SU-DHL-6 (cell line): ENCODE measurements at regions not wholly inside any gene's neighbourhood (a gene's known extent, or its start where the extent isn't known, plus 50 kb on each side); places are given as distances from the start of the nearest gene placed in this dataset.
A peak's percentile ranks its signal among the peaks of the same experiment; 100 is the strongest.

Experiments
- H2AFZ ChIP-seq: fragments of 200-600 bp; sonication (generic); 2 replicates; pipeline ENCODE4 v1.6.1; 2014; ENCODE audit warnings: low read depth, mild to moderate bottlenecking, moderate library complexity, mixed read lengths, antibody characterized with exemption, low read length; ENCODE audit not compliant: severe bottlenecking
- H3F3A ChIP-seq: fragments of 200-600 bp; shearing (Covaris generic); 2 replicates; pipeline ENCODE4 v1.6.0; 2016; ENCODE audit warnings: antibody characterized with exemption, mild to moderate bottlenecking; ENCODE audit not compliant: insufficient read depth
- H3K27ac ChIP-seq: fragments of 200-600 bp; sonication (generic); 2 replicates; pipeline ENCODE4 v1.5.1; 2016; ENCODE audit warnings: low read depth, mild to moderate bottlenecking, low read length, moderate library complexity, mixed read lengths
- H3K27me3 ChIP-seq: fragments of 200-600 bp; sonication (generic), shearing (Covaris generic); 2 replicates; pipeline ENCODE4 v1.6.0; 2014; ENCODE audit warnings: mild to moderate bottlenecking, low read length
- H3K36me3 ChIP-seq: fragments of 200-600 bp; sonication (generic); 2 replicates; pipeline ENCODE4 v1.6.1; 2014; ENCODE audit warnings: mild to moderate bottlenecking, low read length, mixed read lengths
- H3K4me2 ChIP-seq: fragments of 300-600, 200-600 bp; shearing (Covaris generic), sonication (generic); 2 replicates; pipeline ENCODE4 v1.6.0; 2014; ENCODE audit warnings: low read length, low read depth, mild to moderate bottlenecking; ENCODE audit not compliant: poor library complexity, severe bottlenecking
- H3K4me3 ChIP-seq: fragments of 200-600 bp; sonication (generic); 2 replicates; pipeline ENCODE4 v1.5.1; 2014; ENCODE audit warnings: antibody characterized with exemption, low read length, mild to moderate bottlenecking, mixed read lengths; ENCODE audit not compliant: insufficient read depth, poor library complexity, severe bottlenecking
- H3K79me2 ChIP-seq: fragments of 200-600 bp; sonication (generic); 2 replicates; pipeline ENCODE4 v1.6.1; 2014; ENCODE audit warnings: mild to moderate bottlenecking, low read length, moderate library complexity; ENCODE audit not compliant: insufficient read depth
- H3K9ac ChIP-seq: fragments of 200-600 bp; sonication (generic); 2 replicates; pipeline ENCODE4 v1.7.0; 2014; ENCODE audit warnings: mild to moderate bottlenecking, low read length
- H3K9me2 ChIP-seq: fragments of 200-600 bp; sonication (generic); replicated peaks from 2 replicates; pipeline ENCODE4 v1.6.1; 2014; ENCODE audit warnings: low read length; ENCODE audit not compliant: insufficient read depth
- H3K9me3 ChIP-seq: fragments of 200-600 bp; sonication (generic); 2 replicates; pipeline ENCODE4 v1.6.1; 2014; ENCODE audit warnings: low read length, mixed read lengths; ENCODE audit not compliant: insufficient read depth
- H4K20me1 ChIP-seq: fragments of 200-600 bp; sonication (generic); 2 replicates; pipeline ENCODE4 v1.6.1; 2014; ENCODE audit warnings: low read depth, mild to moderate bottlenecking, antibody characterized with exemption, low read length, moderate library complexity, mixed read lengths
- EZH2phosphoT487 ChIP-seq: fragments of 200-600 bp; sonication (generic), shearing (Covaris generic); conservative IDR thresholded peaks from 2 replicates; pipeline ENCODE4 v1.6.1; 2018; ENCODE audit warnings: mild to moderate bottlenecking, antibody characterized with exemption, low read length, moderate library complexity, mixed read lengths
- TF ChIP-seq, protein P1 (sequence below): fragments of 200-600 bp; sonication (generic); IDR thresholded peaks from one replicate; pipeline ENCODE4 v1.5.1; 2017; ENCODE audit warnings: antibody characterized with exemption, mild to moderate bottlenecking, low read length, moderate library complexity; ENCODE audit not compliant: insufficient read depth, poor library complexity, severe bottlenecking

- Histone ChIP-seq H3K27me3 (no peaks in the 10 kb centered on the region), H3K9me3 (no peaks in the 10 kb centered on the region), H3F3A (no peaks in the 10 kb centered on the region), H2AFZ (no peak overlapping the region), H3K4me2 (no peak overlapping the region), H3K27ac (no peak overlapping the region), H3K9ac (no peak overlapping the region), H3K36me3 (no peaks in the 10 kb centered on the region), H3K79me2 (no peaks in the 10 kb centered on the region), H3K4me3 (no peak overlapping the region), H3K9me2 (no peaks in the 10 kb centered on the region), H4K20me1 (no peaks in the 10 kb centered on the region)
- TF ChIP-seq EZH2phosphoT487 = no peak
- TF ChIP-seq, protein P1, sequence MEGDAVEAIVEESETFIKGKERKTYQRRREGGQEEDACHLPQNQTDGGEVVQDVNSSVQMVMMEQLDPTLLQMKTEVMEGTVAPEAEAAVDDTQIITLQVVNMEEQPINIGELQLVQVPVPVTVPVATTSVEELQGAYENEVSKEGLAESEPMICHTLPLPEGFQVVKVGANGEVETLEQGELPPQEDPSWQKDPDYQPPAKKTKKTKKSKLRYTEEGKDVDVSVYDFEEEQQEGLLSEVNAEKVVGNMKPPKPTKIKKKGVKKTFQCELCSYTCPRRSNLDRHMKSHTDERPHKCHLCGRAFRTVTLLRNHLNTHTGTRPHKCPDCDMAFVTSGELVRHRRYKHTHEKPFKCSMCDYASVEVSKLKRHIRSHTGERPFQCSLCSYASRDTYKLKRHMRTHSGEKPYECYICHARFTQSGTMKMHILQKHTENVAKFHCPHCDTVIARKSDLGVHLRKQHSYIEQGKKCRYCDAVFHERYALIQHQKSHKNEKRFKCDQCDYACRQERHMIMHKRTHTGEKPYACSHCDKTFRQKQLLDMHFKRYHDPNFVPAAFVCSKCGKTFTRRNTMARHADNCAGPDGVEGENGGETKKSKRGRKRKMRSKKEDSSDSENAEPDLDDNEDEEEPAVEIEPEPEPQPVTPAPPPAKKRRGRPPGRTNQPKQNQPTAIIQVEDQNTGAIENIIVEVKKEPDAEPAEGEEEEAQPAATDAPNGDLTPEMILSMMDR = no peak
These were observed 789.7 kb upstream of the PRMT6 start for GRCh38 chr1:106266786-106267185.

DNA sequence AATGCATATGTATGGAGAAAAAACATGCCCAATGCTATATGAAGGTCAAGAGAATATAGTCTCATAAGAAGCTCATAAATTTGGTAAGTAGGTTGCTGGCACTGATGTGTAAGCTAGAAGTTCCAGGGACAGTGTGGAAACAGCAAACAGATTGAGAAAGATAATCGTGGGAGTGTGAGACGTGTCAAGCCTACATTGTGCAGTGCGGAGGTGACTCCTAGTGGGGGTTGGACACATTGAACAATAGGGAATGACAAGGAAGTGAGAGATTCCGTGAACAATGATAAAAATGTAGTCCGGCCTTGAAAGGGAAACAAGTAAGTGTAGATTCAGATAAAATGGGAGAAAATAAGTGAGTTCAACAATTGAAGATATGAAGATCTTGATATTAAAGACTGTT is 788.4 kb upstream of the PRMT6 start:
- H3K27ac ChIP-seq = no peak overlapping the region
- H2AFZ ChIP-seq = peak overlapping the region; percentile 77
- H4K20me1 ChIP-seq = no peaks in the 10 kb centered on the region
- H3F3A ChIP-seq = no peaks in the 10 kb centered on the region
- no peak overlapping the region for H3K4me3 ChIP-seq
- no peaks in the 10 kb centered on the region for H3K9me3 ChIP-seq
- no peaks in the 10 kb centered on the region for H3K79me2 ChIP-seq
- no peaks in the 10 kb centered on the region for H3K9me2 ChIP-seq
- no peaks in the 10 kb centered on the region for H3K36me3 ChIP-seq
- H3K4me2 ChIP-seq = no peak overlapping the region
- H3K27me3 ChIP-seq = no peaks in the 10 kb centered on the region
- no peak for TF ChIP-seq EZH2phosphoT487
- TF ChIP-seq, protein P1 = no peak
- no peak overlapping the region for H3K9ac ChIP-seq

DNA sequence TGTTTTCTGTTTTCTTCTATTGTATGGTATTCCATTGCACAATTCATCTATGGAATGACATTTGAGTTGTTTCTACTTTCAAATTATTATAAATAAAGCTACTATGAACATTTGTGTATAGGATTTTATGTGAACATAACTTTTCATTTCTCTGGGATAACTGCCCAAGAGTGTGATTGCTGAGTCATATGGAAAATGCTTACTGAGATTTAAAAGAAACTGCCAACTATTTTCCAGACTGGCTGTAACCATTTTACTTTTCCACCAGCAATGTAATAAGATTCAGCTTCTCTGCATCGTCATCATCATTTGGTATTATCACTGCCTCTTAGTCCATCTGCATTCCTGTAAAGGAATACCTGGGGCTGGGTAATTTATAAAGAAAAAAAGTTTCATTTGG is 779.6 kb upstream of the PRMT6 start:
- Histone ChIP-seq H3K27ac (no peak overlapping the region), H3F3A (no peaks in the 10 kb centered on the region), H3K9me3 (no peaks in the 10 kb centered on the region), H3K27me3 (no peaks in the 10 kb centered on the region), H3K79me2 (no peaks in the 10 kb centered on the region), H4K20me1 (no peaks in the 10 kb centered on the region), H2AFZ (peak overlapping the region; percentile 23), H3K36me3 (no peaks in the 10 kb centered on the region), H3K9ac (no peak overlapping the region), H3K4me2 (no peak overlapping the region), H3K9me2 (no peaks in the 10 kb centered on the region), H3K4me3 (no peak overlapping the region)
- TF ChIP-seq, protein P1 = no peak
- no peak for TF ChIP-seq EZH2phosphoT487
